CD14-positive monocyte (primary cell): ENCODE measurements at regions not wholly inside any gene's neighbourhood (a gene's known extent, or its start where the extent isn't known, plus 50 kb on each side); places are given as distances from the start of the nearest gene placed in this dataset.

Experiments
- DNase-seq, 3 donors: peaks; one replicate each; pipeline ENCODE4 v3.0.0-alpha.2; 2011 to 2022
- H2AFZ ChIP-seq: 2 replicates; pipeline ENCODE4 v1.6.0; 2012; ENCODE audit warnings: mild to moderate bottlenecking, low read depth, low read length, inconsistent platforms; ENCODE audit not compliant: insufficient read depth, poor library complexity, severe bottlenecking
- H3K27ac ChIP-seq, 2 donors: 1 replicate in 1 of 2; 2 replicates in 1 of 2; pipeline ENCODE4 v1.5.1; 2012 to 2013; ENCODE audit warnings: low read length in 2 of 2, control low read depth in 1 of 2, inconsistent platforms in 1 of 2, low read depth in 1 of 2, mild to moderate bottlenecking in 1 of 2
- H3K27me3 ChIP-seq, 2 donors: one replicate each; pipeline versions ENCODE4 v1.6.0 to v1.6.1; 2011 to 2013; ENCODE audit warnings: low read length in 2 of 2; ENCODE audit not compliant: control insufficient read depth in 2 of 2, insufficient read depth in 2 of 2
- H3K36me3 ChIP-seq, 2 donors: replicated peaks in 1 of 2; 1 replicate in 1 of 2; 2 replicates in 1 of 2; pipeline versions ENCODE4 v1.5.1 to v1.6.1; 2012 to 2013; ENCODE audit warnings: low read length in 2 of 2, control low read depth in 1 of 2, inconsistent platforms in 1 of 2, mild to moderate bottlenecking in 1 of 2; ENCODE audit not compliant: insufficient read depth in 2 of 2, control insufficient read depth in 1 of 2
- H3K4me1 ChIP-seq, 2 donors: 1 replicate in 1 of 2; 2 replicates in 1 of 2; pipeline versions ENCODE4 v1.5.1 to v1.6.1; 2012 to 2013; ENCODE audit warnings: low read length in 2 of 2, control low read depth in 1 of 2, inconsistent platforms in 1 of 2, mild to moderate bottlenecking in 1 of 2, moderate library complexity in 1 of 2; ENCODE audit not compliant: insufficient read depth in 2 of 2, control insufficient read depth in 1 of 2
- H3K4me2 ChIP-seq: replicated peaks from 2 replicates; pipeline ENCODE3; 2012; ENCODE audit warnings: low read length, moderate library complexity, mild to moderate bottlenecking; ENCODE audit not compliant: poor library complexity, severe bottlenecking; ENCODE audit errors: extremely low read depth
- H3K4me3 ChIP-seq, 3 experiments: fragments of 200-600 bp in 1 of 3; sonication (generic) in 1 of 3; replicated peaks in 1 of 3; 1 replicate in 2 of 3; 2 replicates in 1 of 3; pipeline ENCODE4 v1.5.1; 2011 to 2013; ENCODE audit warnings: low read length in 3 of 3, mild to moderate bottlenecking in 3 of 3, control low read depth in 2 of 3, low read depth in 2 of 3, inconsistent platforms in 1 of 3, moderate library complexity in 1 of 3
- H3K79me2 ChIP-seq: 2 replicates; pipeline ENCODE4 v1.6.0; 2012; ENCODE audit warnings: mild to moderate bottlenecking, control low read depth, inconsistent platforms, low read length, moderate library complexity; ENCODE audit not compliant: insufficient read depth
- H3K9ac ChIP-seq: 2 replicates; pipeline ENCODE4 v1.6.0; 2017; ENCODE audit warnings: low read length, mild to moderate bottlenecking; ENCODE audit not compliant: insufficient read depth, poor library complexity, severe bottlenecking
- H3K9me3 ChIP-seq, 2 donors: replicated peaks in 1 of 2; 1 replicate in 1 of 2; 2 replicates in 1 of 2; pipeline versions ENCODE4 v1.5.1 to v1.6.1; 2012 to 2013; ENCODE audit warnings: low read length in 2 of 2, control low read depth in 1 of 2; ENCODE audit not compliant: control insufficient read depth in 1 of 2, insufficient read depth in 1 of 2
- H4K20me1 ChIP-seq: 2 replicates; pipeline ENCODE4 v1.6.0; 2012; ENCODE audit warnings: mild to moderate bottlenecking, low read length, control low read depth, moderate library complexity; ENCODE audit not compliant: insufficient read depth
- H3K27ac Mint-ChIP-seq, 7 donors: one replicate each; pipeline ENCODE4 v1.8.0; 2020; ENCODE audit warnings: mild to moderate bottlenecking in 7 of 7, mixed read lengths in 7 of 7, moderate library complexity in 6 of 7, inconsistent platforms in 2 of 7
- H3K27me3 Mint-ChIP-seq, 3 donors: one replicate each; pipeline ENCODE4 v1.8.0; 2021 to 2022; ENCODE audit warnings: low read depth in 3 of 3, mild to moderate bottlenecking in 3 of 3, mixed read lengths in 3 of 3, moderate library complexity in 3 of 3, inconsistent platforms in 1 of 3
- H3K36me3 Mint-ChIP-seq, 2 donors: one replicate each; pipeline ENCODE4 v1.8.0; 2020; ENCODE audit warnings: mixed read lengths in 2 of 2, inconsistent platforms in 1 of 2, mild to moderate bottlenecking in 1 of 2
- H3K4me1 Mint-ChIP-seq: one replicate; pipeline ENCODE4 v1.8.0; 2020; ENCODE audit warnings: mild to moderate bottlenecking, mixed read lengths
- H3K4me3 Mint-ChIP-seq, 2 donors: one replicate each; pipeline ENCODE4 v1.8.0; 2020; ENCODE audit warnings: mild to moderate bottlenecking in 2 of 2, mixed read lengths in 2 of 2, moderate library complexity in 1 of 2
- H3K9me3 Mint-ChIP-seq, 7 donors: one replicate each; pipeline ENCODE4 v1.8.0; 2020 to 2022; ENCODE audit warnings: mixed read lengths in 7 of 7, mild to moderate bottlenecking in 6 of 7, moderate library complexity in 6 of 7, inconsistent platforms in 2 of 7
- WGBS: methylation state at CpG from one replicate; pipeline ENCODE4 v1.1.5; 2013; ENCODE audit warnings: missing lambda C conversion rate; ENCODE audit not compliant: insufficient coverage; 5-methylcytosine and 5-hydroxymethylcytosine counted together
- intact Hi-C, 2 donors: fragments of 100-400 bp; cut with micrococcal nuclease; formaldehyde crosslinking; loops; one replicate each; pipeline versions ENCODE4 v1.15.0 to v1.15.1; 2023
- TF ChIP-seq, protein P1 (sequence below): fragments of 200-600 bp; IDR thresholded peaks from one replicate; pipeline ENCODE4 v1.8.0; 2022; ENCODE audit warnings: antibody characterized with exemption, mild to moderate bottlenecking

- Histone ChIP-seq H3K79me2 (no peaks in the 10 kb centered on the region), H3K27me3 (no peaks in the 10 kb centered on the region), H3K4me1 (peaks cover 49 to 56% of the 10 kb centered on the region in 2 donors), H3K36me3 (no peaks in the 10 kb centered on the region), H2AFZ (peak overlapping the region; percentile 68), H4K20me1 (no peaks in the 10 kb centered on the region), H3K9ac (no peak overlapping the region), H3K4me2 (peak overlapping the region; percentile 41), H3K4me3 (no peak overlapping the region), H3K27ac (peak overlapping the region; percentile 69 to 80), H3K9me3 (no peaks in the 10 kb centered on the region)
- peaks cover 0 to 2% (median 0%) of the 10 kb centered on the region in 3 donors for H3K27me3 Mint-ChIP-seq
- TF ChIP-seq, protein P1, sequence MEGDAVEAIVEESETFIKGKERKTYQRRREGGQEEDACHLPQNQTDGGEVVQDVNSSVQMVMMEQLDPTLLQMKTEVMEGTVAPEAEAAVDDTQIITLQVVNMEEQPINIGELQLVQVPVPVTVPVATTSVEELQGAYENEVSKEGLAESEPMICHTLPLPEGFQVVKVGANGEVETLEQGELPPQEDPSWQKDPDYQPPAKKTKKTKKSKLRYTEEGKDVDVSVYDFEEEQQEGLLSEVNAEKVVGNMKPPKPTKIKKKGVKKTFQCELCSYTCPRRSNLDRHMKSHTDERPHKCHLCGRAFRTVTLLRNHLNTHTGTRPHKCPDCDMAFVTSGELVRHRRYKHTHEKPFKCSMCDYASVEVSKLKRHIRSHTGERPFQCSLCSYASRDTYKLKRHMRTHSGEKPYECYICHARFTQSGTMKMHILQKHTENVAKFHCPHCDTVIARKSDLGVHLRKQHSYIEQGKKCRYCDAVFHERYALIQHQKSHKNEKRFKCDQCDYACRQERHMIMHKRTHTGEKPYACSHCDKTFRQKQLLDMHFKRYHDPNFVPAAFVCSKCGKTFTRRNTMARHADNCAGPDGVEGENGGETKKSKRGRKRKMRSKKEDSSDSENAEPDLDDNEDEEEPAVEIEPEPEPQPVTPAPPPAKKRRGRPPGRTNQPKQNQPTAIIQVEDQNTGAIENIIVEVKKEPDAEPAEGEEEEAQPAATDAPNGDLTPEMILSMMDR: no peak
- no peak overlapping the region for H3K4me3 Mint-ChIP-seq
- peaks cover 53% of the 10 kb centered on the region for H3K4me1 Mint-ChIP-seq
- WGBS: 86% methylated on average over 1 of the region's 4 CpGs
- DNase-seq: no peak
- peaks cover 0 to 2% (median 0%) of the 10 kb centered on the region in 7 donors for H3K9me3 Mint-ChIP-seq
- H3K27ac Mint-ChIP-seq: peak overlapping the region; percentile 96 to 99 (median 97)
- peaks cover 0 to 2% of the 10 kb centered on the region in 2 donors for H3K36me3 Mint-ChIP-seq
- intact Hi-C loops: loop anchor here in 1 of 2 donors (10.0 kb wide), 1 partner anchor 63 kb away; no protein-coding TSS in a partner anchor
Observed at GRCh38 chr10:5297996-5298395, 66.8 kb upstream of the UCN3 start.

GRCh38 chr10:5299950-5300349 lies 64.8 kb upstream of the UCN3 start:
- Histone ChIP-seq H3K79me2 (no peaks in the 10 kb centered on the region), H3K27me3 (no peaks in the 10 kb centered on the region), H3K4me1 (peaks cover 33 to 37% of the 10 kb centered on the region in 2 donors), H3K4me2 (no peak overlapping the region), H4K20me1 (no peaks in the 10 kb centered on the region), H3K36me3 (no peaks in the 10 kb centered on the region), H2AFZ (no peak overlapping the region), H3K27ac (no peak overlapping the region), H3K9me3 (peaks cover 0 to 4% of the 10 kb centered on the region in 2 donors), H3K9ac (no peak overlapping the region), H3K4me3 (no peak overlapping the region)
- H3K4me1 Mint-ChIP-seq: peaks cover 38% of the 10 kb centered on the region
- H3K4me3 Mint-ChIP-seq: no peak overlapping the region
- no peak for DNase-seq
- intact Hi-C loops: loop anchor here in 1 of 2 donors (10.0 kb wide), 1 partner anchor 65 kb away; no protein-coding TSS in a partner anchor
- WGBS: 80% methylated on average over 2 of the region's 3 CpGs
- H3K27me3 Mint-ChIP-seq: peaks cover 0 to 2% (median 0%) of the 10 kb centered on the region in 3 donors
- no peak overlapping the region for H3K27ac Mint-ChIP-seq
- peaks cover 0 to 2% of the 10 kb centered on the region in 2 donors for H3K36me3 Mint-ChIP-seq
- TF ChIP-seq, protein P1: no peak
- peaks cover 3 to 17% (median 9%) of the 10 kb centered on the region in 7 donors for H3K9me3 Mint-ChIP-seq
